AG10803 (cell line): ENCODE measurements at regions not wholly inside any gene's neighbourhood (a gene's known extent, or its start where the extent isn't known, plus 50 kb on each side); places are given as distances from the start of the nearest gene placed in this dataset.

Source experiments
- DNase-seq: peaks from one replicate; pipeline ENCODE4 v3.0.0; 2010; ENCODE audit warnings: low read depth
- H3K4me3 ChIP-seq: 2 replicates; pipeline ENCODE4 v1.5.1; 2011; ENCODE audit warnings: mild to moderate bottlenecking, low read length, control low read depth
- TF ChIP-seq, protein P1 (sequence below): conservative IDR thresholded peaks from 2 replicates; pipeline ENCODE4 v1.5.1; 2011; ENCODE audit warnings: mild to moderate bottlenecking, low read length, control low read depth, inconsistent platforms

DNA sequence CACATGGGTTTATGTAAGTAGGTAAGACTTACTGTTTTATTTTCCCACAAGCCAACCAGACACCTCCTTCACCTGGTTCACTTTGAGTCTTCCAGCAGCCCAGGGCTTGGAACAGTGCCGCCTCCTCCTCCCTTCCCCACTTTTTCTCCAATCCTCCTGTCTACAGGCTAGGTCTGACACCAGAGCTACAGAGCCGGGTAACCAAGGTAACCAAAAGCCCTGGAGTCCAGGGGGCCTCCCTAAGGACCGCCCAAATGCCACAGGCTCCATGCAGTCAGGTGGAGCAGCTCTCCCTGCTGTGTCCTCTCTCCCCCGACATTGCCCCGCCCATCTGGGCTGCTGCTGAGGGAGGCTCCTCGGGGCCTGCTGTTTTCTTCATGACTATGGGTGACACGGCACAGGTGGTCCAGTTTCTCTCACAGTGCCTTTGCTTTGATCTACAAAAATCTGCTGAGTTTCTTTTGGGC, 138.0 kb upstream of the EFNA5 start:
- TF ChIP-seq, protein P1, sequence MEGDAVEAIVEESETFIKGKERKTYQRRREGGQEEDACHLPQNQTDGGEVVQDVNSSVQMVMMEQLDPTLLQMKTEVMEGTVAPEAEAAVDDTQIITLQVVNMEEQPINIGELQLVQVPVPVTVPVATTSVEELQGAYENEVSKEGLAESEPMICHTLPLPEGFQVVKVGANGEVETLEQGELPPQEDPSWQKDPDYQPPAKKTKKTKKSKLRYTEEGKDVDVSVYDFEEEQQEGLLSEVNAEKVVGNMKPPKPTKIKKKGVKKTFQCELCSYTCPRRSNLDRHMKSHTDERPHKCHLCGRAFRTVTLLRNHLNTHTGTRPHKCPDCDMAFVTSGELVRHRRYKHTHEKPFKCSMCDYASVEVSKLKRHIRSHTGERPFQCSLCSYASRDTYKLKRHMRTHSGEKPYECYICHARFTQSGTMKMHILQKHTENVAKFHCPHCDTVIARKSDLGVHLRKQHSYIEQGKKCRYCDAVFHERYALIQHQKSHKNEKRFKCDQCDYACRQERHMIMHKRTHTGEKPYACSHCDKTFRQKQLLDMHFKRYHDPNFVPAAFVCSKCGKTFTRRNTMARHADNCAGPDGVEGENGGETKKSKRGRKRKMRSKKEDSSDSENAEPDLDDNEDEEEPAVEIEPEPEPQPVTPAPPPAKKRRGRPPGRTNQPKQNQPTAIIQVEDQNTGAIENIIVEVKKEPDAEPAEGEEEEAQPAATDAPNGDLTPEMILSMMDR, result no peak
- no peak for DNase-seq
- no peak overlapping the region for H3K4me3 ChIP-seq

DNA sequence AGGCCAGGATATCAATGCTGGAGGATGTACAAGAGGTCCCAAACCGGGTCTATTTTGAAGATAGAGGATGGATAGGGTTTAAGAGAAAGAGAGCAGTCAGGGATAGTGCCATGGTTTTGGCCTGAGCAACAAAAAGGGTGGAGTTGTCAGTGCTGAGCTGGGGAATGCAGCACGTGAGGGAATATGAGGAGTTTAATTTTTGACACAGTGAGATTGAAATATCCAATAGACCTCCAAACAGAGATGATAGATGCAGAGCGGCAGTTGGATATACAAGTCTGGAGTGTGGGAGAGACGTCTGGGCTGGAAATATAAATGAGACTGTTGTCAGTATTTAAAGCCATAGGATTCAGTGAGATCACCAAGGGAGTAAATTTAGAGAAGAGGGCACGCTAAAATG, 136.7 kb upstream of the EFNA5 start:
- H3K4me3 ChIP-seq, result no peak overlapping the region
- TF ChIP-seq, protein P1, result no peak
- no peak for DNase-seq

DNA sequence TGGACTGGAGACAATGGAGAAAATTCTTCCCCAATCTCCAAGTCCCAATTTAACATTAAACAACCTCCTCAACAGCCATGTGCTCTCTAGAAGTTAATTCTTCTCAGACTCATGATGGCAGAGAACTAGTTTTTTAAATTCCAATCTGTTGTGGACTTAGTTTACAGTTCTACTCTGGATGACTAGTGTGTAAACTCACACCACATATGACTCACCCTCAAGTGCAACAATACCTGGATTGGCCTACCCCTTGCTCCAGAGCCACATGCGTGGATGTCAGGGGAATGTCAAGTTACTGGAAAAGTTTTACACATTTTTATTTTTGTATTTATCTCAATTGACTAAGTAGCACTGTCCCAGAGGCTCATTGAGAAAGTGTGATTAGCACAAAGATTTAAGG, 136.0 kb upstream of the EFNA5 start:
- TF ChIP-seq, protein P1, result no peak
- H3K4me3 ChIP-seq, result no peak overlapping the region
- no peak for DNase-seq

DNA sequence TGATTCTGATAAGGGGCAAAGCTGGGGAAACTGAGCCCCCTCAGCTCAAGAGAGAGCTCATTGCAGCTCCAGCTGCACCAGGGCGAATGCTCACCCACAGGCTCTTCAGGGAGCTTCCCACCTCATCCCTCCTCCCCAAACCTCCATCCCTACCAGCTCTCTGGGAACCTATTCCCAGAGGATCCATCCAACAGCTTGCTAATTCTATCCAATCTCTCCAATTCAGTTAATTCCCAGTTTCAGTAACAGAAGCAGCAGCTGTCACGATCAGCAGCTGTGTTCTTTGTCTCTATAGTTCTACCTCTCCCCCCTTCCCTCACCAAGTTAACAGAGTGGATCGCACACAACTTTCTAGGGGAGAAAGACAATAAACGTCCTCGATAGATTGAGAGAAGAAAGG, 135.5 kb upstream of the EFNA5 start:
- no peak for DNase-seq
- no peak overlapping the region for H3K4me3 ChIP-seq
- TF ChIP-seq, protein P1, result no peak

DNA sequence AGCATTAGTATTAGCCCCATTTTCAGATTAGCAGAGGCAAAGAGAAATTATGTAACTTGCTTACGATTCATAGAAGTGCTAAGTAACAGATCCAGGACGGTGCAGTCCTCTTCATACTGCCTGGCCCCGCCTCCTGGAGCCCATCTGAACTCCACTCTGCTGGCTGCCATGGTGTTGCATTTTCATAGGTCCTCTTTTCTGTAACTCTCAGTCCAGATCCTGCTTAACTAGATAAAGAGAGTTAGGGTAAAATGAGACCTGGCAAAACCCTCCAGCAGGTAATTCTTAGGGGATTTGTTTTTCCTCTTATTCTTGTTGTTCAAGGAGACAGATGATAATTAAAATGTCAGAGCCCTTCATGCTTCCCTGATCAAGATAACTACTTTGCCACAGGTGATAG, 135.1 kb upstream of the EFNA5 start:
- no peak for DNase-seq
- no peak overlapping the region for H3K4me3 ChIP-seq
- TF ChIP-seq, protein P1, result no peak

DNA sequence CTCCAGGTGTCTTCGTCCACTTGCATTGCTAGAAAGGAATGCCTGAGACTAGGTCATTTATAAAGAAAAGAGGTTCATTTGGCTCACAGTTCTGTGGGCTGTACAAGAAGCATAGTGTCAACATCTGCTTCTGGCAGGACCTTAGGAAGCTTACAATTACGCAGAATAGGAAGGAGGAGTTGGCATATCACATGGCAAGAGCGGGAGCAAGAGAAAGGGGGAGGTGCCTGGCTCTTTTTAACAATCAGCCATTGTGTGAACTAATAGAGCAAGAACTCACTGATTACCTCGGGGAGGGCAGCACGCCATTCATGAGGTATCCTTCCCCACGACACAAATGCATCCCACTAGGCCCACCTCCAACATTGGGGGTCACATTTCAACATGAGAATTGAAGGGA, 134.4 kb upstream of the EFNA5 start:
- TF ChIP-seq, protein P1, result no peak
- no peak overlapping the region for H3K4me3 ChIP-seq
- DNase-seq, result no peak

DNA sequence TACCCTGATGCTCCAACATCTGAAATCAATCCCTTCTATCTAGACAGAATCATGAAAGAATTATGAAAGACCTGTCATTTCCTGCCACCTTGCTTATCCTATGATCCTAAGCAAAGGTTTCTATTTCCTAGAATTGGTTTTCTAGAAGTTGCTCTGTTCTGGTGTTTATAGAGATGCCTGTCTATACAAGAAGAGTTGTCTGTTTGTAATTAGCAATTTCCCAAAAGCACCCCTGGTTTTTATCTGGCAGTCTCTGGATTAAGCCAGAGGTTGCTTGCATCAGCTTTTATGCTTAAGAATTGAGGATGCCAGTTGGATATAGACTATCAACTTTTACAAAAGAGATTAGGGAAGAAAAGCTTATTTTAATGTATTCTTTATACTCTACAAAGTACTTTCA, 133.0 kb upstream of the EFNA5 start:
- TF ChIP-seq, protein P1, result no peak
- DNase-seq, result no peak
- no peak overlapping the region for H3K4me3 ChIP-seq
